Smooth muscle cell (in vitro differentiated cells): ENCODE measurements at regions not wholly inside any gene's neighbourhood (a gene's known extent, or its start where the extent isn't known, plus 50 kb on each side); places are given as distances from the start of the nearest gene placed in this dataset.

Experiments used
- DNase-seq: peaks from one replicate; lab custom pipeline; 2025; ENCODE audit not compliant: unreplicated experiment; lab: John Stamatoyannopoulos, UW
- H2AFZ ChIP-seq: fragments of 200-600 bp; sonication (generic); 2 replicates; pipeline ENCODE4 v1.6.0; 2016; ENCODE audit warnings: antibody characterized with exemption, low read depth, mild to moderate bottlenecking
- H3F3A ChIP-seq: fragments of 200-600 bp; sonication (generic); 2 replicates; pipeline ENCODE4 v1.6.0; 2017; ENCODE audit warnings: antibody characterized with exemption, low read depth
- H3K27ac ChIP-seq: fragments of 200-600 bp; sonication (generic); 2 replicates; pipeline ENCODE4 v1.5.1; 2016; ENCODE audit warnings: low read depth, mild to moderate bottlenecking
- H3K27me3 ChIP-seq: fragments of 200-600 bp; sonication (generic); 2 replicates; pipeline ENCODE4 v1.6.1; 2016; ENCODE audit warnings: low read depth, mild to moderate bottlenecking
- H3K36me3 ChIP-seq: fragments of 200-600 bp; sonication (generic); 2 replicates; pipeline ENCODE4 v1.5.1; 2016; ENCODE audit warnings: low read depth
- H3K4me1 ChIP-seq: fragments of 200-600 bp; sonication (generic); 2 replicates; pipeline ENCODE4 v1.5.1; 2016; ENCODE audit warnings: low read depth
- H3K4me2 ChIP-seq: fragments of 200-600 bp; sonication (generic); 2 replicates; pipeline ENCODE4 v1.6.0; 2016; ENCODE audit warnings: mild to moderate bottlenecking
- H3K4me3 ChIP-seq: fragments of 200-600 bp; sonication (generic); 2 replicates; pipeline ENCODE4 v1.5.1; 2016; ENCODE audit warnings: mild to moderate bottlenecking
- H3K79me2 ChIP-seq: fragments of 200-600 bp; sonication (generic); 2 replicates; pipeline ENCODE4 v1.6.0; 2016; ENCODE audit warnings: low read depth, mild to moderate bottlenecking
- H3K9ac ChIP-seq: fragments of 200-600 bp; sonication (generic); 2 replicates; pipeline ENCODE4 v1.6.0; 2016; ENCODE audit warnings: low read depth
- H3K9me3 ChIP-seq: fragments of 200-600 bp; sonication (generic); replicated peaks from 2 replicates; pipeline ENCODE4 v1.5.1; 2016; ENCODE audit warnings: low read depth
- H4K20me1 ChIP-seq: fragments of 200-600 bp; sonication (generic); 2 replicates; pipeline ENCODE4 v1.6.0; 2016; ENCODE audit warnings: low read depth
- WGBS: methylation state at CpG from one replicate; pipeline ENCODE4 v1.1.7; 2016; ENCODE audit warnings: low lambda C conversion rate; 5-methylcytosine and 5-hydroxymethylcytosine counted together
- TF ChIP-seq, protein P1 (sequence below): fragments of 200-600 bp; sonication (generic); IDR thresholded peaks from 2 replicates; pipeline ENCODE4 v1.5.1; 2017; ENCODE audit warnings: borderline replicate concordance, mild to moderate bottlenecking, antibody characterized with exemption; ENCODE audit not compliant: insufficient read depth, poor library complexity, severe bottlenecking

DNA sequence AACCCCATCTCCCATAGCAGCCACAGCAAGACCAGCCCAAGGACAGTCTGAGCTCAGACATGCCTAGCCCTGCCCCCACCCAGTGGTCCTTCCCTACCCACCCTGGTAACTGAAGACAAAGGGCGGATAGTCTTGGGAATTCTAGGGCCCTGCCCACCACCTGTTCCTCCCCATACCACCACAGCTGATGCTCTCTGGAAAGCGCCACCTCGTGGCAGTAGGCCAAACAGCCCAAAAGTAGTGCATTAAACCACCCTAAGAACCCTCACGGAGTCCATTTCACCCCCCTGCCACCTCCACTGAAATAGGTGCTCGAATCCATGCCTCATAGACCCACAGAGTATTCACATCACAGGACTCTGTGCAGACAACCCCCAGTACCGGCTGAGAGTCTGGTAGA is 1021.4 kb downstream of the CDH8 start:
- Histone ChIP-seq H3K4me2 (no peak overlapping the region), H4K20me1 (no peaks in the 10 kb centered on the region), H3K79me2 (no peaks in the 10 kb centered on the region), H3K4me1 (no peaks in the 10 kb centered on the region), H3K9me3 (no peaks in the 10 kb centered on the region), H3K27ac (no peak overlapping the region), H3K9ac (no peak overlapping the region), H3K4me3 (no peak overlapping the region), H3F3A (no peaks in the 10 kb centered on the region), H3K27me3 (no peaks in the 10 kb centered on the region), H2AFZ (no peak overlapping the region), H3K36me3 (no peaks in the 10 kb centered on the region)
- DNase-seq: no peak
- WGBS: 69% methylated on average over 6 of the region's 6 CpGs
- TF ChIP-seq, protein P1, sequence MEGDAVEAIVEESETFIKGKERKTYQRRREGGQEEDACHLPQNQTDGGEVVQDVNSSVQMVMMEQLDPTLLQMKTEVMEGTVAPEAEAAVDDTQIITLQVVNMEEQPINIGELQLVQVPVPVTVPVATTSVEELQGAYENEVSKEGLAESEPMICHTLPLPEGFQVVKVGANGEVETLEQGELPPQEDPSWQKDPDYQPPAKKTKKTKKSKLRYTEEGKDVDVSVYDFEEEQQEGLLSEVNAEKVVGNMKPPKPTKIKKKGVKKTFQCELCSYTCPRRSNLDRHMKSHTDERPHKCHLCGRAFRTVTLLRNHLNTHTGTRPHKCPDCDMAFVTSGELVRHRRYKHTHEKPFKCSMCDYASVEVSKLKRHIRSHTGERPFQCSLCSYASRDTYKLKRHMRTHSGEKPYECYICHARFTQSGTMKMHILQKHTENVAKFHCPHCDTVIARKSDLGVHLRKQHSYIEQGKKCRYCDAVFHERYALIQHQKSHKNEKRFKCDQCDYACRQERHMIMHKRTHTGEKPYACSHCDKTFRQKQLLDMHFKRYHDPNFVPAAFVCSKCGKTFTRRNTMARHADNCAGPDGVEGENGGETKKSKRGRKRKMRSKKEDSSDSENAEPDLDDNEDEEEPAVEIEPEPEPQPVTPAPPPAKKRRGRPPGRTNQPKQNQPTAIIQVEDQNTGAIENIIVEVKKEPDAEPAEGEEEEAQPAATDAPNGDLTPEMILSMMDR: no peak

DNA sequence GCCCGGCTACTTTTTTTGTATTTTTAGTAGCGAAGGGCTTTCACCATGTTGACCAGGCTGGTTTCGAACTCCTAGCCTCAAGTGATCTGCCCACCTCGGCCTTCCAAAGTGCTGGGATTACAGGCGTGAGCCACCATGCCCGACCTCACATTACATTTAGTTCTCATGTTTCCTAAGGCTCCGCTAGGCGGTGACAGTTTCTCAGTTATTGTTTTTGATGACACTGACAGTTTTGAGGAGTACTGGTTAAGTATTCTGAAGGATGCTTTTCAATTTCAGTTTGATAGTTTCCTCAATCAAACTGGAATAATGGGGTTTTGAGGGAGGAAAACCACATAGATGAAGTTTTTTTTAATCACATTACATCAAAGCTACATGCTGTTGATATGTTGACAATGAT is 1028.5 kb downstream of the CDH8 start:
- H3K4me2 ChIP-seq: no peak overlapping the region
- WGBS: 75% methylated on average over 8 of the region's 8 CpGs
- no peaks in the 10 kb centered on the region for H3F3A ChIP-seq
- H3K9ac ChIP-seq: no peak overlapping the region
- H2AFZ ChIP-seq: no peak overlapping the region
- H3K27me3 ChIP-seq: no peaks in the 10 kb centered on the region
- H3K4me1 ChIP-seq: no peaks in the 10 kb centered on the region
- H3K79me2 ChIP-seq: no peaks in the 10 kb centered on the region
- DNase-seq: no peak
- no peaks in the 10 kb centered on the region for H3K9me3 ChIP-seq
- H4K20me1 ChIP-seq: no peaks in the 10 kb centered on the region
- no peak overlapping the region for H3K27ac ChIP-seq
- H3K36me3 ChIP-seq: no peaks in the 10 kb centered on the region
- H3K4me3 ChIP-seq: no peak overlapping the region
- TF ChIP-seq, protein P1: no peak

DNA sequence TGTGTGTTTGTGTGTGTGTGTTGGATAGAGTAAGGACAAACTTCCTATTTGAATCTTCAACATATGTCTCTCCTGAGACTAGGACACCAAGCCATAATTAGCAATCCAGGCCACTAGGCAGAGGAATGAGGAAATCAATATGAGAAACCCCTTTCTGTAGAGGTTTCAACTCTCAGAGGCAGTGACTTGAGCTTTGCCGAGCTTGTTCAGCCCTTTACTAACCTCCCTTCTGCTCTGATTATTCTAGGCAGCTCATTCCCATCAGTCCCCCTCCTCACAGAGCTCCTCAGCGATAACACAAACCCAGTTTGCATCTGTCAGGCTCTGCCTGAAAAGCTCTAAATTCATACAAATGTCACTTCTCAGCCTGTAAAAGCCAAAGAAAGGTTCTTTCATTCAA is 1030.3 kb downstream of the CDH8 start:
- Histone ChIP-seq H3K36me3 (no peaks in the 10 kb centered on the region), H2AFZ (no peak overlapping the region), H3K9ac (no peak overlapping the region), H3K4me1 (no peaks in the 10 kb centered on the region), H3K27me3 (no peaks in the 10 kb centered on the region), H3K4me2 (no peak overlapping the region), H3K27ac (no peak overlapping the region), H4K20me1 (no peaks in the 10 kb centered on the region), H3F3A (no peaks in the 10 kb centered on the region), H3K79me2 (no peaks in the 10 kb centered on the region), H3K9me3 (no peaks in the 10 kb centered on the region), H3K4me3 (no peak overlapping the region)
- 80% methylated on average over 2 of the region's 2 CpGs for WGBS
- no peak for DNase-seq
- TF ChIP-seq, protein P1: no peak

DNA sequence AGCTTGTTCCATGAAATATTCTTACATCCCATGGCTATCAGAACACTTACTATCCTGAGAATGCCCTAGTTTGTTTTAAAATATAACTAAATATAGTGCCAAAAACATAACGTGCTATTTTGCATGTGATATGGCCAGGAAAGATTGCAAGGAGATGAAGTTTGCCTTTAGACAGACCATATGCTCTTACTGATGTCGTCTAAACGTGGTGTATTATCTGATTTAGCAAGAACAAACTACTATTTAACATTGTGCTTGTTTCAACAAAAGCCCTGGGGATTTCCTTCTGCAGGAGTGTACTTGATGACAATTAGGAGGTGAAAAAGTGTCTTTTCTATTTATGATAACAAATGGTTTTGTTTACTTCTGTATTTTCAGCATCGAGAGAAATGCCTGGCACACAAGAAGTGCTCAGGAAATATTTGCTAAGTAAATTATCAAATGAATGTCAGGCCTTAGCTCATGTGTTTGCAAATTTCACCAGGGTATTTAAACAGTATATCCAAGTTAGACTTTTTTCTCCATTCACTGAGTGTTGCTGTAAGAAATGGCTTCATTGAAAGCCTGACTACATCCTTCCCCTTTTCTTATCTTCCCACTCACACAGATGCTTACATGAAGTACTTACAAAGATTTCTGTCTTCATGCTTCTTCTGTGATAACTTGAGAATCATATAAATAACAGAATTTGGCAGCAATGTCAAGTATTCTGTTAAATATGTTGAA is 1033.6 kb downstream of the CDH8 start:
- Histone ChIP-seq H3K4me1 (no peaks in the 10 kb centered on the region), H3K36me3 (no peaks in the 10 kb centered on the region), H3K9me3 (no peaks in the 10 kb centered on the region), H3K4me3 (no peak overlapping the region), H3K27me3 (no peaks in the 10 kb centered on the region), H3F3A (no peaks in the 10 kb centered on the region), H3K27ac (no peak overlapping the region), H3K4me2 (no peak overlapping the region), H4K20me1 (no peaks in the 10 kb centered on the region), H2AFZ (no peak overlapping the region), H3K9ac (no peak overlapping the region), H3K79me2 (no peaks in the 10 kb centered on the region)
- TF ChIP-seq, protein P1: no peak
- DNase-seq: no peak
- 72% methylated on average over 4 of the region's 4 CpGs for WGBS
